Neural progenitor cell (in vitro differentiated cells): ENCODE measurements at regions not wholly inside any gene's neighbourhood (a gene's known extent, or its start where the extent isn't known, plus 50 kb on each side); places are given as distances from the start of the nearest gene placed in this dataset.

Source experiments
- DNase-seq: peaks from one replicate; pipeline ENCODE4 v3.0.0-alpha.2; 2016; ENCODE audit warnings: low spot score
- H2AFZ ChIP-seq: fragments of 200-600 bp; sonication (generic); replicated peaks from 2 replicates; pipeline ENCODE4 v1.6.1; 2016; ENCODE audit warnings: antibody characterized with exemption
- H3F3A ChIP-seq: fragments of 200-600 bp; sonication (generic); 2 replicates; pipeline ENCODE4 v1.6.1; 2016; ENCODE audit warnings: antibody characterized with exemption, low read depth
- H3K27ac ChIP-seq: fragments of 200-600 bp; sonication (generic); 2 replicates; pipeline ENCODE4 v1.5.1; 2016; ENCODE audit warnings: mild to moderate bottlenecking
- H3K27me3 ChIP-seq: fragments of 200-600 bp; sonication (generic); 2 replicates; pipeline ENCODE4 v1.6.1; 2016; ENCODE audit warnings: mild to moderate bottlenecking, moderate library complexity
- H3K36me3 ChIP-seq: fragments of 200-600 bp; sonication (generic); 2 replicates; pipeline ENCODE4 v1.5.1; 2016
- H3K4me1 ChIP-seq: fragments of 200-600 bp; sonication (generic); 2 replicates; pipeline ENCODE4 v1.6.1; 2016; ENCODE audit warnings: mixed run types
- H3K4me2 ChIP-seq: fragments of 200-600 bp; sonication (generic); 2 replicates; pipeline ENCODE4 v1.6.1; 2016
- H3K4me3 ChIP-seq: fragments of 200-600 bp; sonication (generic); 2 replicates; pipeline ENCODE4 v1.5.1; 2016
- H3K79me2 ChIP-seq: fragments of 200-600 bp; sonication (generic); 2 replicates; pipeline ENCODE4 v1.6.1; 2016; ENCODE audit warnings: low read depth
- H3K9ac ChIP-seq: fragments of 200-600 bp; sonication (generic); 2 replicates; pipeline ENCODE4 v1.6.1; 2016
- H3K9me3 ChIP-seq: fragments of 200-600 bp; sonication (generic); 2 replicates; pipeline ENCODE4 v1.5.1; 2016; ENCODE audit warnings: low read depth
- H4K20me1 ChIP-seq: fragments of 200-600 bp; sonication (generic); 2 replicates; pipeline ENCODE4 v1.6.1; 2016; ENCODE audit warnings: low read depth
- H3K27ac Mint-ChIP-seq: 3 replicates; pipeline ENCODE4 v1.8.0; 2021; ENCODE audit warnings: mixed read lengths
- H3K27me3 Mint-ChIP-seq: 2 replicates; pipeline ENCODE4 v1.8.0; 2022; ENCODE audit warnings: low read depth, mild to moderate bottlenecking, inconsistent platforms, moderate library complexity, mixed read lengths; ENCODE audit not compliant: insufficient read depth
- H3K36me3 Mint-ChIP-seq: 3 replicates; pipeline ENCODE4 v1.8.0; 2021; ENCODE audit warnings: mixed read lengths
- H3K4me1 Mint-ChIP-seq: 3 replicates; pipeline ENCODE4 v1.8.0; 2021; ENCODE audit warnings: mixed read lengths
- H3K4me3 Mint-ChIP-seq: 3 replicates; pipeline ENCODE4 v1.8.0; 2021; ENCODE audit warnings: mild to moderate bottlenecking, moderate library complexity, mixed read lengths
- H3K9me3 Mint-ChIP-seq: 3 replicates; pipeline ENCODE4 v1.8.0; 2020; ENCODE audit warnings: mixed read lengths
- CTCF ChIP-seq: fragments of 200-600 bp; sonication (generic); IDR thresholded peaks from 2 replicates; pipeline ENCODE4 v1.5.1; 2017; ENCODE audit warnings: antibody characterized with exemption, mild to moderate bottlenecking
- EZH2 ChIP-seq: fragments of 200-600 bp; sonication (generic); IDR thresholded peaks from 2 replicates; pipeline ENCODE4 v1.6.1; 2017; ENCODE audit warnings: antibody characterized with exemption, mild to moderate bottlenecking, moderate library complexity
- EZH2phosphoT487 ChIP-seq: fragments of 200-600 bp; sonication (generic); IDR thresholded peaks from 2 replicates; pipeline ENCODE4 v1.6.1; 2017; ENCODE audit warnings: antibody characterized with exemption

DNA sequence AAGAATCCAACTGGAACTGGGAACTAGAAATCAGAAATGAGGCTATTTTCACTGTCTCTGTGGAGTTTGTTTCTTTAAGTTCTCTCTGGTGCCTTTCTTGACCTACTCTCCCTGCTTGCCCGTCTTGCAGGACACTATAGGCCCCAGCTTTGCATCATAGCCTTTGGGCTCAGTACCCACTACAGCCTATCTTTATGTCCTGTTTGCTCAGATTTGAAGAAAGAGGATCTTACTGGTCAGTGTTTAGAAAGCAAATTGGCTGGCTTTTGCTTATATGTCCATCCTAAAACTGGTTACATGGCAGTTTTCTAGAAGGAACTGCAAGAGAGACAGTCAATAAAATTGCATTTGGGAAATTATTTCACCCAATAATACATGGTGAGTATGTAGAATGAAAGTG is 231.8 kb upstream of the TBL1XR1 start:
- H3K9ac ChIP-seq, result no peak overlapping the region
- Mint-ChIP-seq H3K36me3 (no peaks in the 10 kb centered on the region), H3K4me3 (no peak overlapping the region), H3K27ac (peak overlapping the region; percentile 44), H3K4me1 (peaks cover 35% of the 10 kb centered on the region), H3K27me3 (no peaks in the 10 kb centered on the region), H3K9me3 (no peaks in the 10 kb centered on the region)
- H3K36me3 ChIP-seq, result no peaks in the 10 kb centered on the region
- no peak for TF ChIP-seq CTCF
- no peak for TF ChIP-seq EZH2phosphoT487
- no peak for TF ChIP-seq EZH2
- peak overlapping the region; percentile 54 for H2AFZ ChIP-seq
- no peaks in the 10 kb centered on the region for H3K79me2 ChIP-seq
- H3K4me1 ChIP-seq, result peaks cover 40% of the 10 kb centered on the region
- DNase-seq, result no peak
- H4K20me1 ChIP-seq, result no peaks in the 10 kb centered on the region
- no peak overlapping the region for H3K27ac ChIP-seq
- H3K9me3 ChIP-seq, result no peaks in the 10 kb centered on the region
- peaks cover 10% of the 10 kb centered on the region for H3F3A ChIP-seq
- no peak overlapping the region for H3K4me2 ChIP-seq
- no peaks in the 10 kb centered on the region for H3K27me3 ChIP-seq
- no peak overlapping the region for H3K4me3 ChIP-seq

DNA sequence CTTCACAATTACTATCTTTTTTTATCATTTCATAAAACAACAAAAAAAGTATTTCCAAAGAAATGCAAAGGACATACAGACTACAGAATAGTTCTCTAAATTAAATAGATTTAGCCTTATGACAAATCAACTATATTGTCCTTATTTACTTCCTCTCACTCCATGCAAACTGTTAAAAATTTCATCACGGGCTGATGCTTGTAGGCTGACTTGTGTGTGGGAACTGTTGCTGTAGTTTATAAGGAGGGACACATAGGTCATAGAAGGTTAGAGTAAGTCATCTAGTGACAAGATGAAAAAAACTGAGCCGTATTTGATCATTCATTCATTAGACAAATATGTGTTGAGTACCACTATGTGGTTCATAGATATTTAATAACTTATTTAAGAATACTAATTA is 232.5 kb upstream of the TBL1XR1 start:
- Histone ChIP-seq H3K36me3 (no peaks in the 10 kb centered on the region), H3F3A (peaks cover 10% of the 10 kb centered on the region), H3K4me3 (no peak overlapping the region), H2AFZ (no peak overlapping the region), H3K9ac (no peak overlapping the region), H3K27ac (no peak overlapping the region), H3K79me2 (no peaks in the 10 kb centered on the region), H4K20me1 (no peaks in the 10 kb centered on the region), H3K9me3 (no peaks in the 10 kb centered on the region), H3K27me3 (no peaks in the 10 kb centered on the region), H3K4me1 (peaks cover 39% of the 10 kb centered on the region), H3K4me2 (no peak overlapping the region)
- no peak for DNase-seq
- peaks cover 2% of the 10 kb centered on the region for H3K27me3 Mint-ChIP-seq
- TF ChIP-seq EZH2phosphoT487 (no peak), CTCF (no peak), EZH2 (no peak)
- H3K9me3 Mint-ChIP-seq, result no peaks in the 10 kb centered on the region
- no peak overlapping the region for H3K27ac Mint-ChIP-seq
- no peaks in the 10 kb centered on the region for H3K36me3 Mint-ChIP-seq
- no peak overlapping the region for H3K4me3 Mint-ChIP-seq
- peaks cover 31% of the 10 kb centered on the region for H3K4me1 Mint-ChIP-seq

DNA sequence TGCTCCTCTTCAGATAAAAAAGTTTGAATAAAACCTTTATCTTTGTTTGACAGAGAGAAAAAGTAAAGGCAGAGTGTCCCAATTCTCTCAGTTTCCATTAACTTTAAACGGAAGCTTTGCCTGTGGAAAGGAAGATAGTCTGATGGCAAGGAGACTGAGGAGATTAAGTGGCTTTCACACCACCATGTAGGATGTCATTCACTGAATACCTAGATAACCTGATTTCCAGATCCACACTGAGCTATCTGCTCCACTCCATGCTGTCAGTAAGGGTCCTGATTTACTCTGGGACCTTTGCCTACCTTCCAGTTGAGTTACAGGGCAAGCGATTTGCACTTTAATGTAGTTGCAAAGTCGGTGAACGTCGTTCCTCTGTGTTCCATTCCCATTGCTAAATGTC is 233.4 kb upstream of the TBL1XR1 start:
- Mint-ChIP-seq H3K4me1 (peaks cover 31% of the 10 kb centered on the region), H3K27ac (no peak overlapping the region)

DNA sequence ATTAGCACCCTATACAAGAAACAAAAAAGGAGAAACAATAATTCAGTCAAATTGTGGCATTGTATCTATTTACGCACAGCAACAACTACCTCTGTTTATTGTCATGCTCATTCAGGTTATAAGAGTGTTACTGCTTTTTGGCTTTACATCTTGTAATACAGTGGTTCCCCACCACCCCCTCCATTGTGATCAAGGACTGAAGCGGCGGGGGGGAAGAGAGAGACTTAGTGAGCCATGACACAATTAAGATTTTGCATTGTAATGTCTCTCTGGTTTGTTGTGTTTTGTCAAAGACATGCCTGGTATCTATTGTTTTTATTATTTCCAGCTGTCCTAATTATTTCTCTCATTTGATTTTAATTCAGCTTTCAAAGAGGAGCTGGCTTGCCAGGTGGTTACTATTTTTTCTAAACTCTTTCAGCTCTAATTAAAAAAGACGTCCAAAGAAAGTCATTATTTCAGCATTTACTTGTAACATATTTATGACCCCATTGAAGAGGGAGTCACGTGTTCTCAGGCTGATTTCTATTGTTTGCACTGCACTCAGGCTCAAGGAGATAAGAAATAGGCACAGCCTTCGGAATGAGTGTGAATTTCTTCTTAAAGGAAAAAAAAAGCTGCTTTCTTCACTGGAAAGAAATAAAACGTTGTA is 234.4 kb upstream of the TBL1XR1 start:
- Histone ChIP-seq H4K20me1 (no peaks in the 10 kb centered on the region), H3F3A (peaks cover 10% of the 10 kb centered on the region), H3K27me3 (no peaks in the 10 kb centered on the region), H3K79me2 (no peaks in the 10 kb centered on the region), H3K9ac (no peak overlapping the region), H3K4me1 (peaks cover 37% of the 10 kb centered on the region), H3K4me2 (peak overlapping the region; percentile 28), H3K36me3 (no peaks in the 10 kb centered on the region), H2AFZ (no peak overlapping the region), H3K4me3 (no peak overlapping the region), H3K9me3 (no peaks in the 10 kb centered on the region), H3K27ac (no peak overlapping the region)
- Mint-ChIP-seq H3K27ac (no peak overlapping the region), H3K36me3 (no peaks in the 10 kb centered on the region), H3K4me3 (no peak overlapping the region), H3K27me3 (peaks cover 2% of the 10 kb centered on the region), H3K9me3 (no peaks in the 10 kb centered on the region), H3K4me1 (peaks cover 31% of the 10 kb centered on the region)
- DNase-seq, result peak; percentile 20
- TF ChIP-seq CTCF (no peak), EZH2phosphoT487 (no peak), EZH2 (no peak)

More for the DNA sequence above, 233.4 kb upstream of the TBL1XR1 start:
- no peaks in the 10 kb centered on the region for H4K20me1 ChIP-seq
- H3K27ac ChIP-seq, result peak overlapping the region; percentile 59
- H3K9ac ChIP-seq, result no peak overlapping the region
- H3K4me1 ChIP-seq, result peaks cover 37% of the 10 kb centered on the region
- no peaks in the 10 kb centered on the region for H3K9me3 Mint-ChIP-seq
- H3K9me3 ChIP-seq, result no peaks in the 10 kb centered on the region
- H3K36me3 ChIP-seq, result no peaks in the 10 kb centered on the region
- peak overlapping the region; percentile 28 for H3K4me2 ChIP-seq
- no peaks in the 10 kb centered on the region for H3K27me3 ChIP-seq
- H3K79me2 ChIP-seq, result no peaks in the 10 kb centered on the region
- no peak for DNase-seq
- H3F3A ChIP-seq, result peaks cover 10% of the 10 kb centered on the region
- no peak overlapping the region for H3K4me3 ChIP-seq
- H3K4me3 Mint-ChIP-seq, result no peak overlapping the region
- no peaks in the 10 kb centered on the region for H3K36me3 Mint-ChIP-seq
- TF ChIP-seq EZH2phosphoT487, result no peak
- H2AFZ ChIP-seq, result peak overlapping the region; percentile 73
- peaks cover 2% of the 10 kb centered on the region for H3K27me3 Mint-ChIP-seq
